ENCODE measurements at regions not wholly inside any gene's neighbourhood (a gene's known extent, or its start where the extent isn't known, plus 50 kb on each side); places are given as distances from the start of the nearest gene placed in this dataset.

DNA sequence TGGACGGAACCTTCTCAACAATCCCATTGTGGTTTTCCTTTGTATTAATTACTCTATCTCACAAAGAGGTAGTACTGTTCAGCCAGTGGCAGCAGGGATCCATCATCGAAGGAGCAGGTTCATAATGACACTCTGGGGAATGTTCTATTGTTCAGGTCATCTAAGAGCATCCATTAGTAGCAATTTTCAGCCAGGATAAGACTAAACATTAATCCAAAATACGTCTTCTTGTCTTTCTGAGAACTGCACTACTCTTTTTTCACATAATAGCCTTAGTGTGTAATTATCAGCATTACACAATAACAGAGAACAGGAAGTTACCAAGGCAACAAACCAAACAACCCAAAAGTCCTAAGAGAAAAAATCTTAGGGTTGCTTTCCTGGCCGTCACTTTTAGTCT is 259.5 kb upstream of the VWC2 start:
- H3K4me3 ChIP-seq (ENCODE audit: low read depth, low read length), result no peak overlapping the region
- no peak for DNase-seq (ENCODE audit: low read depth)
- TF ChIP-seq, protein P1, sequence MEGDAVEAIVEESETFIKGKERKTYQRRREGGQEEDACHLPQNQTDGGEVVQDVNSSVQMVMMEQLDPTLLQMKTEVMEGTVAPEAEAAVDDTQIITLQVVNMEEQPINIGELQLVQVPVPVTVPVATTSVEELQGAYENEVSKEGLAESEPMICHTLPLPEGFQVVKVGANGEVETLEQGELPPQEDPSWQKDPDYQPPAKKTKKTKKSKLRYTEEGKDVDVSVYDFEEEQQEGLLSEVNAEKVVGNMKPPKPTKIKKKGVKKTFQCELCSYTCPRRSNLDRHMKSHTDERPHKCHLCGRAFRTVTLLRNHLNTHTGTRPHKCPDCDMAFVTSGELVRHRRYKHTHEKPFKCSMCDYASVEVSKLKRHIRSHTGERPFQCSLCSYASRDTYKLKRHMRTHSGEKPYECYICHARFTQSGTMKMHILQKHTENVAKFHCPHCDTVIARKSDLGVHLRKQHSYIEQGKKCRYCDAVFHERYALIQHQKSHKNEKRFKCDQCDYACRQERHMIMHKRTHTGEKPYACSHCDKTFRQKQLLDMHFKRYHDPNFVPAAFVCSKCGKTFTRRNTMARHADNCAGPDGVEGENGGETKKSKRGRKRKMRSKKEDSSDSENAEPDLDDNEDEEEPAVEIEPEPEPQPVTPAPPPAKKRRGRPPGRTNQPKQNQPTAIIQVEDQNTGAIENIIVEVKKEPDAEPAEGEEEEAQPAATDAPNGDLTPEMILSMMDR (IDR thresholded peaks at IDR 0.05; ENCODE audit: insufficient read depth, low read length), result no peak

GRCh38 chr7:49520951-49521350 is 252.5 kb upstream of the VWC2 start:
- no peak overlapping the region for H3K4me3 ChIP-seq (ENCODE audit: low read depth, low read length)
- DNase-seq (ENCODE audit: low read depth), result no peak
- TF ChIP-seq, protein P1 (IDR thresholded peaks at IDR 0.05; ENCODE audit: insufficient read depth, low read length), result no peak

DNA sequence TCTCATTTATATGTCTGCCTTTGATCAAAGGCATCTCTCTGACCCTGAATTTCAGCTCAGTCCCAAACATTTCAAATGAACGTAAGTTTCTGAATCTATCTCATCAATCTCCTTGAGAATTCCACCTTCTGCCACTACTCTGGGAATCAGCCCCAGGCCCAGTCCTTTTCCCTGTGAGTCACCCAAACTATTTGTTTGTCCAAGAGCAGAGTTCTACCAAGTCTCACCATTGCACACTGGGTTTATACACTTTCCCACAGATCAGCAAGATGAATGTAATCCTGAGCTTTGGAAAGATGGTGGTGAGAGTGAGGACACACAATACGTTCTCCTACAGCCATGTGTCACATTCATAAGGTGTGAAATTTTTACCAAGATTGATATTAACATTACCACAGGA is 251.3 kb upstream of the VWC2 start:
- no peak for DNase-seq (ENCODE audit: low read depth)
- TF ChIP-seq, protein P1 (IDR thresholded peaks at IDR 0.05; ENCODE audit: insufficient read depth, low read length), result no peak
- H3K4me3 ChIP-seq (ENCODE audit: low read depth, low read length), result no peak overlapping the region

DNA sequence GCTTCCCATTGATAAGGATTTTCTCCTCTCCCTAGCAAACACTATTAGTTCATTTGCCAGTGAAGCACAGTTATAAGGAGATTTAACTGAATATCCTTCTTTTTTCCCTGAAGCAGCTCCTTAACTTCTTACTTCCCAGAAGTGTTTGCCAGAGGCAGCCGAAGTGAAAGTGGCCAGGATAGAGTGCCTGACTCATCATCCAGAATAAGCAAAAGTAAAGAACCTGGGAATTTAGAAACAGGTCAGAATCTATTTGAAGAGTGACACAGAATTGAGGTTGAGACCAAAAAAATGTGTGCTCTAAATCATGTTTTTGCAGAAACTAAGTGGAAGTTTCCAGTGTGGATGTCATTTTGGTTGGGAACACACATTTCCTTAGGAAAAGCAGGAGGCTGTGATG is 249.6 kb upstream of the VWC2 start:
- TF ChIP-seq, protein P1 (IDR thresholded peaks at IDR 0.05; ENCODE audit: insufficient read depth, low read length), result no peak
- no peak for DNase-seq (ENCODE audit: low read depth)
- H3K4me3 ChIP-seq (ENCODE audit: low read depth, low read length), result no peak overlapping the region

- H3K4me3 ChIP-seq (ENCODE audit: low read depth, low read length), result no peak overlapping the region
- no peak for DNase-seq (ENCODE audit: low read depth)
- TF ChIP-seq, protein P1 (IDR thresholded peaks at IDR 0.05; ENCODE audit: insufficient read depth, low read length), result no peak
Measured at GRCh38 chr7:49527182-49527581, 246.3 kb upstream of the VWC2 start.

DNA sequence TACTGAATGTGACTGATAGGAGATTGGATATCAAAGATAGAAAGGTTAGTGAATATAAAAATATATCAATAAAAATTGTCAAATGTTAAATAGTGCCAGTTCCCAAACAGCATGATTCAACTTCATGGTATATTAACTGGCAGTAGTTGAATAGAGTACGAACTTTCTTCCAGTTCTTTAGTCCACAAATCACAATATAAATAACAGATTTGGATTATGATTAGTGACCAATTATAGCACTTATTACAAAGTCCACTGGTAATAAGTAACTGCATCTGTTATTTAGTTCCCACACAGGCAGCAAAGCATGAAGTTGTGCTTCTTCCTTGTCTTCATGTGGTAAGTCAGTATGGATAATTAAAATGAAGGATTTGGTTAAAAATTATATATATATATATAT is 243.0 kb upstream of the VWC2 start:
- H3K4me3 ChIP-seq (ENCODE audit: low read depth, low read length), result no peak overlapping the region
- TF ChIP-seq, protein P1 (IDR thresholded peaks at IDR 0.05; ENCODE audit: insufficient read depth, low read length), result no peak
- no peak for DNase-seq (ENCODE audit: low read depth)

DNA sequence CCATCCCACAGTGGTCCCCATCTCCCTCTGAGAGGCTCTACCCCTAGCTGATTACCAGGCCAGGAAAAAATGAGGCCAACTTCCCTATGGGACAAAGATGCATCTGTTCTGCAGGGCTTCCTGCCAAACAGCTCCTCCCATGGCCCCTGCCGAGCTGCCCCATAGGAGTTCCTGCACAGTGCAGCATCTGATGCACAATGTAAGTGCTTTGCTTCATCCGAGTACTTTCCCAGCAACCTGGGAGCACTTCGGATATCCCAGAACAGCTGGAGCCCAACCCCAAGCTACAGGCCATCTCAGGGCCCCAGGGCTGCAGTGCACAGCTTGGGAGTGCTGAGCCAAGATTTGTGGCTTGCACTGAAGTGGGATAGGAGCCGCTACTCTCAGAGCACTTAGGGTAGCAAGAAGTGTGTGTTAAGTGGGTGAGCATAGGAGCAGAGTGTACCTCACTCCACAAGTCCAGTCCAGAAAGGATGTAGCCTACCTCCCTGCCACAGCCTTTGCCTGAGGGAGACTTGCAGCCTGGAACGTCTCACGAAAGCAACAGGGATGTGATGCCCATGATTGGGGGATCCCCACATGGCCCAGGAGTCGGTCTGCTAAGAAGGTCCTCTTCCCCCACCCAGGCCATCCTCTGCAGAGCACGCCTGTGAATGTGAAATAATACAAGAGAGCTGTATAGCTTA is 209.6 kb upstream of the VWC2 start:
- TF ChIP-seq, protein P1 (IDR thresholded peaks at IDR 0.05; ENCODE audit: insufficient read depth, low read length), result no peak
- no peak for DNase-seq (ENCODE audit: low read depth)
- H3K4me3 ChIP-seq (ENCODE audit: low read depth, low read length), result no peak overlapping the region

All from fibroblast of the aortic adventitia (primary cell).